Fibroblast of skin of right biceps (primary cell): ENCODE measurements at regions not wholly inside any gene's neighbourhood (a gene's known extent, or its start where the extent isn't known, plus 50 kb on each side); places are given as distances from the start of the nearest gene placed in this dataset.

Source experiments
- DNase-seq: peaks from one replicate; pipeline ENCODE4 v3.0.0-alpha.2; 2013

DNA sequence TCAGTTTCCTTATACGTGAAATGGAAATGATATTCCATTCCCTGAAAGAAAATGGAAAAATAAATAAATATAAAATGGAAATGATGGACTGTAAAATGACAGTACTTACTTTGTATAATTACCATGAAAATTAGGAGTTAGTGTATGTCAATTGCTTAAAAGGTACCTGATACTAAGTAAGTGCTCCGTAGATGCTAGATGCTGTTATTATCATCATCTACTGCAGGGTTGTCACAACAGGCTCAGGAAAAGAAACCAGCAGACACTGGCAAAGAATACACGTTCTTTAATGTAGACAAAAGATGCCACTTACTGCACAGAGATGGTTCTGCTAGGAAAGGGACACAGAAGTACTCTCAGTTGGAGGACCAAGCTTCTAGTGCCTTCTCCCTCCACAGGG is 64.0 kb upstream of the KCNN2 start:
- DNase-seq = no peak

GRCh38 chr5:114305402-114306207 is 56.3 kb upstream of the KCNN2 start:
- DNase-seq = peak; percentile 40

DNA sequence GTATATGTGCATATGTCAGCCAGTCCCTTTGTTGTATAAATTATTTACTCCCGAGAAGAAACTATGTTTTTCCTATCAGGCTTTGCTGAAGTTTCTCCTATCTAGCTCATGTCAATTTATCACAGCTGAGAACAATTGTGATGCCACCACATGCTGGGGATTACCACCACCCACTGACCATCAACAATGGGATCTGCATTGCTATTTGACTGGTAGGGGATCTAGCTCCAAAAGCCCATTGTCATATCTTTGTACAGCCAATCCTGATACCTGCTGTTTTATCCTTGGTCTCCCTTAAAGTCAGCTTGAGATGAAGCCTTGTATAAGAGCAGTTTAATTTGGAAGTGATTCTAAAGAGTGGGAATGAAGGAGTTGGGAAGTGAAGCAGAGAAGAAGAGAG is 53.9 kb upstream of the KCNN2 start:
- no peak for DNase-seq

DNA sequence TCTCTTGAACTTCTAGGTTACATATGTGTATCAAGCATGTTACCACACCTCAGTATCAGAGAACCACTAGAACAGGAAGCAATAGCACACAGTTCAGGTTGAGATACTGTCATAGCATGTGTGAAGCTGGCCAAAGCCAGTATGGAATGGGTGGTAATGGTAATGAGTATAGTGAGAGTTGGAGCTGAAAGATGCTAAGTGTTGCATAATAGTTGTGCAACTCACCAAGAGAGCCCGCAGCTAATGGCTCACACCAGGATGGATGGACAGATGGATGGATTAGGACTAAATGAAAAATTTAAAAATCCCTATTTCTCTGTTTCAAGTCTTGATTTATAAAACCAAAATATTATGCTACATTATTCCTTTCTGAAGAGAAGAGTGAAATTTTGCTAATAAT is 53.4 kb upstream of the KCNN2 start:
- no peak for DNase-seq

DNA sequence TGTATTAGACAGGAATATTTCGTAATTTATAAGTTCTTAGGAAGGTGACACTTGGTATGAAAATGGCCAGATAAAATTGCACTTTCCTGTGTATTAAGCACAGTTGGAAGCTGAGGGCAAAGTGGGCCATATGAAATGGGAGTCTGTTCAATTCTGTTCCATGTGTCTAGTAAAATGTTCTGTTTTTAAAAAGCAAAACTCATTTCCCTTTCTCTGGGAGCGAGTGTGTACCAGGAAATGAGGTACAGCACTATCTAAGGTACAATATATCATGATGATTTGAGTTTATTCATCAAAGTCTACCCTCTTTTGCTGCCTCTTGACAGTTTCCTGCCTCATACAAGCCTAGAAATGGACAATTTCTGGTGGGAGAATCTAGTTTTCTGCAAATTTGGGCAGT is 51.2 kb upstream of the KCNN2 start:
- no peak for DNase-seq

DNA sequence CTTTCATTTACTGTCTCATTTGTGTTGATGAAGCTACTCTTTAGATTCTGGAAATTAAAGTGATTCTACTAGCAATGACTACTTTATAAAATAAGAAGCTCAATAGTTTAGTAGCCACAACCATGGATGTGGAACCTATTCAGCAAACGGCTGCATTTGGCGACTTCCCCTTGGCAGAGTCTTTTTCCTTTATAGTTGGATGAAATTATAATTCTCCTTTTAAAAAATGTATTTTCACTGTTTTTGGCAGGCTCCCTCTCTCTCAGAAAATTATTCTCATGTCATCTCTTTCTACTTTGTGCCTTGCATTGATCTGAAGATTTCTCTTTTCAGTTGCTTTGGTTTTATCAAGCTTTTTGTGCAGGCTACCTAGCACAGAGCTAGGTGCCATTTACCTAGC is 50.6 kb upstream of the KCNN2 start:
- DNase-seq = no peak

- no peak for DNase-seq
These were observed 49.9 kb upstream of the KCNN2 start for GRCh38 chr5:114311968-114312367.
